Neutrophil (primary cell): ENCODE measurements at regions not wholly inside any gene's neighbourhood (a gene's known extent, or its start where the extent isn't known, plus 50 kb on each side); places are given as distances from the start of the nearest gene placed in this dataset.

Experiments
- H3K27ac ChIP-seq: fragments of 200-600 bp; sonication (generic); 2 replicates; pipeline ENCODE4 v1.5.1; 2016; ENCODE audit warnings: mild to moderate bottlenecking, moderate library complexity
- H3K27me3 ChIP-seq: fragments of 200-600 bp; sonication (generic); 2 replicates; pipeline ENCODE4 v1.6.0; 2016; ENCODE audit warnings: mild to moderate bottlenecking
- H3K36me3 ChIP-seq: fragments of 200-600 bp; sonication (generic); 2 replicates; pipeline ENCODE4 v1.5.1; 2017
- H3K4me1 ChIP-seq, 2 experiments: fragments of 200-600 bp in 1 of 2; sonication (generic) in 1 of 2; 1 replicate in 1 of 2; 2 replicates in 1 of 2; pipeline versions ENCODE4 v1.5.1 to v1.6.1; 2013 to 2016; ENCODE audit warnings: low read depth in 1 of 2, low read length in 1 of 2, mild to moderate bottlenecking in 1 of 2, moderate library complexity in 1 of 2; ENCODE audit not compliant: control insufficient read depth in 1 of 2, insufficient read depth in 1 of 2
- H3K4me3 ChIP-seq, 2 experiments: fragments of 200-600 bp in 1 of 2; sonication (generic) in 1 of 2; 1 replicate in 1 of 2; 2 replicates in 1 of 2; pipeline ENCODE4 v1.5.1; 2013 to 2016; ENCODE audit warnings: low read depth in 1 of 2, low read length in 1 of 2, mild to moderate bottlenecking in 1 of 2, moderate library complexity in 1 of 2
- H3K9me3 ChIP-seq: fragments of 200-600 bp; sonication (generic); 2 replicates; pipeline ENCODE4 v1.5.1; 2016
- CTCF ChIP-seq: fragments of 200-600 bp; sonication (generic); IDR thresholded peaks from 2 replicates; pipeline ENCODE4 v1.5.1; 2016; ENCODE audit warnings: antibody characterized with exemption

GRCh38 chr6:14274546-14275492, 157.2 kb downstream of the CD83 start:
- H3K27ac ChIP-seq, result no peak overlapping the region
- no peak for TF ChIP-seq CTCF
- H3K4me3 ChIP-seq, result no peak overlapping the region
- H3K36me3 ChIP-seq, result no peaks in the 10 kb centered on the region
- H3K27me3 ChIP-seq, result no peaks in the 10 kb centered on the region
- no peaks in the 10 kb centered on the region for H3K4me1 ChIP-seq
- H3K9me3 ChIP-seq, result no peaks in the 10 kb centered on the region

- Histone ChIP-seq H3K27ac (no peak overlapping the region), H3K4me1 (no peaks in the 10 kb centered on the region), H3K27me3 (no peaks in the 10 kb centered on the region)
These were observed 157.9 kb downstream of the CD83 start for GRCh38 chr6:14275493-14275851.

GRCh38 chr6:14276071-14276470, 158.5 kb downstream of the CD83 start:
- TF ChIP-seq CTCF, result no peak
- Histone ChIP-seq H3K27me3 (no peaks in the 10 kb centered on the region), H3K9me3 (no peaks in the 10 kb centered on the region), H3K4me3 (no peak overlapping the region), H3K36me3 (no peaks in the 10 kb centered on the region), H3K4me1 (no peaks in the 10 kb centered on the region), H3K27ac (no peak overlapping the region)

More at GRCh38 chr6:14275493-14275851, 157.9 kb downstream of the CD83 start:
- Histone ChIP-seq H3K4me3 (no peak overlapping the region), H3K36me3 (no peaks in the 10 kb centered on the region), H3K9me3 (no peaks in the 10 kb centered on the region)
- no peak for TF ChIP-seq CTCF

GRCh38 chr6:14276667-14277404, 159.3 kb downstream of the CD83 start:
- no peaks in the 10 kb centered on the region for H3K9me3 ChIP-seq

GRCh38 chr6:14277405-14277930, 159.9 kb downstream of the CD83 start:
- H3K4me3 ChIP-seq, result no peak overlapping the region
- no peaks in the 10 kb centered on the region for H3K9me3 ChIP-seq
- no peaks in the 10 kb centered on the region for H3K36me3 ChIP-seq
- H3K4me1 ChIP-seq, result no peaks in the 10 kb centered on the region
- no peak for TF ChIP-seq CTCF
- H3K27ac ChIP-seq, result no peak overlapping the region
- no peaks in the 10 kb centered on the region for H3K27me3 ChIP-seq

More at GRCh38 chr6:14276667-14277404, 159.3 kb downstream of the CD83 start:
- Histone ChIP-seq H3K27me3 (no peaks in the 10 kb centered on the region), H3K4me1 (no peaks in the 10 kb centered on the region), H3K36me3 (no peaks in the 10 kb centered on the region), H3K27ac (no peak overlapping the region), H3K4me3 (no peak overlapping the region)
- TF ChIP-seq CTCF, result no peak
